GM03348 (cell line): ENCODE measurements at regions not wholly inside any gene's neighbourhood (a gene's known extent, or its start where the extent isn't known, plus 50 kb on each side); places are given as distances from the start of the nearest gene placed in this dataset.
"Not testable (repeated sequence)": the region's sequence is repeated elsewhere in the genome, so short reads cannot be mapped to it uniquely, and the experiment has no call there.

Experiments used
- DNase-seq: peaks from one replicate; pipeline ENCODE4 v3.0.0; 2012; ENCODE audit warnings: low spot score

GRCh38 chr16:22653876-22654275, 143.2 kb downstream of the NPIPB5 start:
- no peak for DNase-seq

GRCh38 chr16:22656573-22656972, 145.9 kb downstream of the NPIPB5 start:
- DNase-seq, result not testable (repeated sequence)

GRCh38 chr16:22659933-22660332, 149.2 kb downstream of the NPIPB5 start:
- no peak for DNase-seq

- no peak for DNase-seq
Observed at GRCh38 chr16:22660441-22661160, 149.9 kb downstream of the NPIPB5 start.

- no peak for DNase-seq
Observed at GRCh38 chr16:22661161-22661647, 150.5 kb downstream of the NPIPB5 start.

- DNase-seq, result not testable (repeated sequence)
Observed at GRCh38 chr16:22662958-22663357, 151.0 kb upstream of the HS3ST2 start.

GRCh38 chr16:22663389-22664064, 150.4 kb upstream of the HS3ST2 start:
- no peak for DNase-seq

GRCh38 chr16:22664132-22664531, 149.8 kb upstream of the HS3ST2 start:
- DNase-seq, result no peak

GRCh38 chr16:22664561-22664997, 149.4 kb upstream of the HS3ST2 start:
- DNase-seq, result no peak

- no peak for DNase-seq
Observed at GRCh38 chr16:22665048-22665797, 148.7 kb upstream of the HS3ST2 start.

GRCh38 chr16:22665803-22666202, 148.2 kb upstream of the HS3ST2 start:
- no peak for DNase-seq

GRCh38 chr16:22668318-22668717, 145.6 kb upstream of the HS3ST2 start:
- DNase-seq, result no peak

GRCh38 chr16:22670044-22670536, 143.9 kb upstream of the HS3ST2 start:
- DNase-seq, result no peak

GRCh38 chr16:22670551-22671041, 143.4 kb upstream of the HS3ST2 start:
- DNase-seq, result peak; percentile 63

- DNase-seq, result no peak
Observed at GRCh38 chr16:22671301-22672076, 142.5 kb upstream of the HS3ST2 start.

GRCh38 chr16:22672830-22673210, 141.1 kb upstream of the HS3ST2 start:
- DNase-seq, result no peak

- no peak for DNase-seq
Observed at GRCh38 chr16:22673421-22673831, 140.5 kb upstream of the HS3ST2 start.

- no peak for DNase-seq
Observed at GRCh38 chr16:22674832-22675191, 139.2 kb upstream of the HS3ST2 start.

GRCh38 chr16:22675745-22676540, 138.0 kb upstream of the HS3ST2 start:
- DNase-seq, result no peak

- DNase-seq, result no peak
Observed at GRCh38 chr16:22677024-22677830, 136.7 kb upstream of the HS3ST2 start.
